ENCODE measurements at regions not wholly inside any gene's neighbourhood (a gene's known extent, or its start where the extent isn't known, plus 50 kb on each side); places are given as distances from the start of the nearest gene placed in this dataset.

DNA sequence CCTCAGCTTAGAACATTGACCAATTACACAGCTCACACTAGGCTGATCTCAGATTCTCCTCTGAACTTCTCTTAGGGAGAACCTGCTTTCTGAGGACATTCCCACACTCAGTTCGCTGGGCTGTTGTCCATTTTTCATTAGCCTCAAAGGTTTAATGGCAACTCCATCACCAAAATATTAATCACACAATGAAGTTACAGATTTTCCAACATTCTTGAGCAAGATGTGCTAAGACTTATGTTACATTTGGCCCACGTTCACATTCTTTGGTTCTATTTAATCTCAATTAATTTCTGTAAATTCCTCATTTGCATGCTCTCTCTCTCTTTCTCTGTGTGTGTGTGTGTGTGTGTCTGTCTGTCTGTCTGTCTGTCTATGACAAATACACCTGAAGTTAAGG is 82.3 kb upstream of the EDNRA start:
- TF ChIP-seq, protein P1, sequence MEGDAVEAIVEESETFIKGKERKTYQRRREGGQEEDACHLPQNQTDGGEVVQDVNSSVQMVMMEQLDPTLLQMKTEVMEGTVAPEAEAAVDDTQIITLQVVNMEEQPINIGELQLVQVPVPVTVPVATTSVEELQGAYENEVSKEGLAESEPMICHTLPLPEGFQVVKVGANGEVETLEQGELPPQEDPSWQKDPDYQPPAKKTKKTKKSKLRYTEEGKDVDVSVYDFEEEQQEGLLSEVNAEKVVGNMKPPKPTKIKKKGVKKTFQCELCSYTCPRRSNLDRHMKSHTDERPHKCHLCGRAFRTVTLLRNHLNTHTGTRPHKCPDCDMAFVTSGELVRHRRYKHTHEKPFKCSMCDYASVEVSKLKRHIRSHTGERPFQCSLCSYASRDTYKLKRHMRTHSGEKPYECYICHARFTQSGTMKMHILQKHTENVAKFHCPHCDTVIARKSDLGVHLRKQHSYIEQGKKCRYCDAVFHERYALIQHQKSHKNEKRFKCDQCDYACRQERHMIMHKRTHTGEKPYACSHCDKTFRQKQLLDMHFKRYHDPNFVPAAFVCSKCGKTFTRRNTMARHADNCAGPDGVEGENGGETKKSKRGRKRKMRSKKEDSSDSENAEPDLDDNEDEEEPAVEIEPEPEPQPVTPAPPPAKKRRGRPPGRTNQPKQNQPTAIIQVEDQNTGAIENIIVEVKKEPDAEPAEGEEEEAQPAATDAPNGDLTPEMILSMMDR (IDR thresholded peaks at IDR 0.05; ENCODE audit: poor library complexity): no peak
- TF ChIP-seq EZH2 (IDR thresholded peaks at IDR 0.05; ENCODE audit: borderline replicate concordance): no peak
